ENCODE measurements at regions not wholly inside any gene's neighbourhood (a gene's known extent, or its start where the extent isn't known, plus 50 kb on each side); places are given as distances from the start of the nearest gene placed in this dataset.
A peak's percentile ranks its signal among the peaks of the same experiment; 100 is the strongest.

DNA sequence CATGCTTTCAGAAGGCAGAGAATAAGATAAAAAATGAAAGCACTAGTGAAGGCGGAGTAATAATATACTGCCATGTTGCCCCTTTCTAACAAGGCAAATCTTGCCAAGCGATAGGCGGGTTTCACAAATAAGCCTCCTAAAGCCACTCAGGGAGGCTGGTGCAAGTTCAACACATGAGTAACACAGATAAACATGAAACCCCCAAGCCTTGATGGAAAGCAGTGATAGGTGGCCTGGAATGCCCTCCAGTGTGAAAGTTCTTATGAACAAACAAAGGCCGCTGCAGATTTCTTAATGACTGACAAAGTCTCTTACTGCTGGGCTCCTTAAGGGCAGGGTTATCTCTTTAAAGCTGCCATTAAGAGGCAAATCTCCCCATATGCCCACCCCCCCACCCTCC, 154.7 kb downstream of the ZDHHC21 start:
- H3K27ac Mint-ChIP-seq = no peak overlapping the region
- H3K27ac ChIP-seq (ENCODE audit: low read depth) = no peak overlapping the region
- H3K9me2 ChIP-seq (ENCODE audit: insufficient read depth) = no peaks in the 10 kb centered on the region
- no peaks in the 10 kb centered on the region; the same call in 2 of the 3 replicates for H3K36me3 Mint-ChIP-seq (ENCODE audit: low read depth)
- peaks cover 35% of the 10 kb centered on the region for H3K4me1 Mint-ChIP-seq
- no peaks in the 10 kb centered on the region; the same call in 2 of the 3 replicates for H3K9me3 Mint-ChIP-seq
- no peaks in the 10 kb centered on the region for H3K79me2 ChIP-seq (replicated peaks; ENCODE audit: insufficient read depth)
- TF ChIP-seq CREB1 (CRISPR knock-in tag; IDR thresholded peaks at IDR 0.05; ENCODE audit: low read depth) (no peak), EZH2phosphoT487 (IDR thresholded peaks at IDR 0.05; ENCODE audit: unreplicated experiment) (no peak), ETS1 (IDR thresholded peaks at IDR 0.05) (no peak), JUNB (IDR thresholded peaks at IDR 0.05; ENCODE audit: unreplicated experiment) (no peak), ZNF331 (CRISPR knock-in tag; IDR thresholded peaks at IDR 0.05; ENCODE audit: low read depth) (no peak), ZNF114 (CRISPR knock-in tag; IDR thresholded peaks at IDR 0.05) (no peak), NANOG (IDR thresholded peaks at IDR 0.05; ENCODE audit: borderline replicate concordance) (no peak), STAT1 (IDR thresholded peaks at IDR 0.05; ENCODE audit: unreplicated experiment) (no peak), EZH2 (IDR thresholded peaks at IDR 0.05; ENCODE audit: low read depth, unreplicated experiment) (no peak), POLR2AphosphoS5 (IDR thresholded peaks at IDR 0.05; ENCODE audit: low read depth) (no peak)
- TF ChIP-seq, protein P1, sequence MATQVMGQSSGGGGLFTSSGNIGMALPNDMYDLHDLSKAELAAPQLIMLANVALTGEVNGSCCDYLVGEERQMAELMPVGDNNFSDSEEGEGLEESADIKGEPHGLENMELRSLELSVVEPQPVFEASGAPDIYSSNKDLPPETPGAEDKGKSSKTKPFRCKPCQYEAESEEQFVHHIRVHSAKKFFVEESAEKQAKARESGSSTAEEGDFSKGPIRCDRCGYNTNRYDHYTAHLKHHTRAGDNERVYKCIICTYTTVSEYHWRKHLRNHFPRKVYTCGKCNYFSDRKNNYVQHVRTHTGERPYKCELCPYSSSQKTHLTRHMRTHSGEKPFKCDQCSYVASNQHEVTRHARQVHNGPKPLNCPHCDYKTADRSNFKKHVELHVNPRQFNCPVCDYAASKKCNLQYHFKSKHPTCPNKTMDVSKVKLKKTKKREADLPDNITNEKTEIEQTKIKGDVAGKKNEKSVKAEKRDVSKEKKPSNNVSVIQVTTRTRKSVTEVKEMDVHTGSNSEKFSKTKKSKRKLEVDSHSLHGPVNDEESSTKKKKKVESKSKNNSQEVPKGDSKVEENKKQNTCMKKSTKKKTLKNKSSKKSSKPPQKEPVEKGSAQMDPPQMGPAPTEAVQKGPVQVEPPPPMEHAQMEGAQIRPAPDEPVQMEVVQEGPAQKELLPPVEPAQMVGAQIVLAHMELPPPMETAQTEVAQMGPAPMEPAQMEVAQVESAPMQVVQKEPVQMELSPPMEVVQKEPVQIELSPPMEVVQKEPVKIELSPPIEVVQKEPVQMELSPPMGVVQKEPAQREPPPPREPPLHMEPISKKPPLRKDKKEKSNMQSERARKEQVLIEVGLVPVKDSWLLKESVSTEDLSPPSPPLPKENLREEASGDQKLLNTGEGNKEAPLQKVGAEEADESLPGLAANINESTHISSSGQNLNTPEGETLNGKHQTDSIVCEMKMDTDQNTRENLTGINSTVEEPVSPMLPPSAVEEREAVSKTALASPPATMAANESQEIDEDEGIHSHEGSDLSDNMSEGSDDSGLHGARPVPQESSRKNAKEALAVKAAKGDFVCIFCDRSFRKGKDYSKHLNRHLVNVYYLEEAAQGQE (IDR thresholded peaks at IDR 0.05; ENCODE audit: unreplicated experiment) = no peak
- TF ChIP-seq, protein P2, sequence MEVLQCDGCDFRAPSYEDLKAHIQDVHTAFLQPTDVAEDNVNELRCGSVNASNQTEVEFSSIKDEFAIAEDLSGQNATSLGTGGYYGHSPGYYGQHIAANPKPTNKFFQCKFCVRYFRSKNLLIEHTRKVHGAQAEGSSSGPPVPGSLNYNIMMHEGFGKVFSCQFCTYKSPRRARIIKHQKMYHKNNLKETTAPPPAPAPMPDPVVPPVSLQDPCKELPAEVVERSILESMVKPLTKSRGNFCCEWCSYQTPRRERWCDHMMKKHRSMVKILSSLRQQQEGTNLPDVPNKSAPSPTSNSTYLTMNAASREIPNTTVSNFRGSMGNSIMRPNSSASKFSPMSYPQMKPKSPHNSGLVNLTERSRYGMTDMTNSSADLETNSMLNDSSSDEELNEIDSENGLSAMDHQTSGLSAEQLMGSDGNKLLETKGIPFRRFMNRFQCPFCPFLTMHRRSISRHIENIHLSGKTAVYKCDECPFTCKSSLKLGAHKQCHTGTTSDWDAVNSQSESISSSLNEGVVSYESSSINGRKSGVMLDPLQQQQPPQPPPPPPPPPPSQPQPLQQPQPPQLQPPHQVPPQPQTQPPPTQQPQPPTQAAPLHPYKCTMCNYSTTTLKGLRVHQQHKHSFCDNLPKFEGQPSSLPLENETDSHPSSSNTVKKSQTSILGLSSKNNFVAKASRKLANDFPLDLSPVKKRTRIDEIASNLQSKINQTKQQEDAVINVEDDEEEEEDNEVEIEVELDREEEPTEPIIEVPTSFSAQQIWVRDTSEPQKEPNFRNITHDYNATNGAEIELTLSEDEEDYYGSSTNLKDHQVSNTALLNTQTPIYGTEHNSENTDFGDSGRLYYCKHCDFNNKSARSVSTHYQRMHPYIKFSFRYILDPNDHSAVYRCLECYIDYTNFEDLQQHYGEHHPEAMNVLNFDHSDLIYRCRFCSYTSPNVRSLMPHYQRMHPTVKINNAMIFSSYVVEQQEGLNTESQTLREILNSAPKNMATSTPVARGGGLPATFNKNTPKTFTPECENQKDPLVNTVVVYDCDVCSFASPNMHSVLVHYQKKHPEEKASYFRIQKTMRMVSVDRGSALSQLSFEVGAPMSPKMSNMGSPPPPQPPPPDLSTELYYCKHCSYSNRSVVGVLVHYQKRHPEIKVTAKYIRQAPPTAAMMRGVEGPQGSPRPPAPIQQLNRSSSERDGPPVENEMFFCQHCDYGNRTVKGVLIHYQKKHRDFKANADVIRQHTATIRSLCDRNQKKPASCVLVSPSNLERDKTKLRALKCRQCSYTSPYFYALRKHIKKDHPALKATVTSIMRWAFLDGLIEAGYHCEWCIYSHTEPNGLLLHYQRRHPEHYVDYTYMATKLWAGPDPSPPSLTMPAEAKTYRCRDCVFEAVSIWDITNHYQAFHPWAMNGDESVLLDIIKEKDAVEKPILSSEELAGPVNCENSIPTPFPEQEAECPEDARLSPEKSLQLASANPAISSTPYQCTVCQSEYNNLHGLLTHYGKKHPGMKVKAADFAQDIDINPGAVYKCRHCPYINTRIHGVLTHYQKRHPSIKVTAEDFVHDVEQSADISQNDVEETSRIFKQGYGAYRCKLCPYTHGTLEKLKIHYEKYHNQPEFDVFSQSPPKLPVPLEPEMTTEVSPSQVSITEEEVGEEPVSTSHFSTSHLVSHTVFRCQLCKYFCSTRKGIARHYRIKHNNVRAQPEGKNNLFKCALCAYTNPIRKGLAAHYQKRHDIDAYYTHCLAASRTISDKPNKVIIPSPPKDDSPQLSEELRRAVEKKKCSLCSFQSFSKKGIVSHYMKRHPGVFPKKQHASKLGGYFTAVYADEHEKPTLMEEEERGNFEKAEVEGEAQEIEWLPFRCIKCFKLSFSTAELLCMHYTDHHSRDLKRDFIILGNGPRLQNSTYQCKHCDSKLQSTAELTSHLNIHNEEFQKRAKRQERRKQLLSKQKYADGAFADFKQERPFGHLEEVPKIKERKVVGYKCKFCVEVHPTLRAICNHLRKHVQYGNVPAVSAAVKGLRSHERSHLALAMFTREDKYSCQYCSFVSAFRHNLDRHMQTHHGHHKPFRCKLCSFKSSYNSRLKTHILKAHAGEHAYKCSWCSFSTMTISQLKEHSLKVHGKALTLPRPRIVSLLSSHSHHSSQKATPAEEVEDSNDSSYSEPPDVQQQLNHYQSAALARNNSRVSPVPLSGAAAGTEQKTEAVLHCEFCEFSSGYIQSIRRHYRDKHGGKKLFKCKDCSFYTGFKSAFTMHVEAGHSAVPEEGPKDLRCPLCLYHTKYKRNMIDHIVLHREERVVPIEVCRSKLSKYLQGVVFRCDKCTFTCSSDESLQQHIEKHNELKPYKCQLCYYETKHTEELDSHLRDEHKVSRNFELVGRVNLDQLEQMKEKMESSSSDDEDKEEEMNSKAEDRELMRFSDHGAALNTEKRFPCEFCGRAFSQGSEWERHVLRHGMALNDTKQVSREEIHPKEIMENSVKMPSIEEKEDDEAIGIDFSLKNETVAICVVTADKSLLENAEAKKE (CRISPR knock-in tag; IDR thresholded peaks at IDR 0.05) = no peak
- TF ChIP-seq, protein P3, sequence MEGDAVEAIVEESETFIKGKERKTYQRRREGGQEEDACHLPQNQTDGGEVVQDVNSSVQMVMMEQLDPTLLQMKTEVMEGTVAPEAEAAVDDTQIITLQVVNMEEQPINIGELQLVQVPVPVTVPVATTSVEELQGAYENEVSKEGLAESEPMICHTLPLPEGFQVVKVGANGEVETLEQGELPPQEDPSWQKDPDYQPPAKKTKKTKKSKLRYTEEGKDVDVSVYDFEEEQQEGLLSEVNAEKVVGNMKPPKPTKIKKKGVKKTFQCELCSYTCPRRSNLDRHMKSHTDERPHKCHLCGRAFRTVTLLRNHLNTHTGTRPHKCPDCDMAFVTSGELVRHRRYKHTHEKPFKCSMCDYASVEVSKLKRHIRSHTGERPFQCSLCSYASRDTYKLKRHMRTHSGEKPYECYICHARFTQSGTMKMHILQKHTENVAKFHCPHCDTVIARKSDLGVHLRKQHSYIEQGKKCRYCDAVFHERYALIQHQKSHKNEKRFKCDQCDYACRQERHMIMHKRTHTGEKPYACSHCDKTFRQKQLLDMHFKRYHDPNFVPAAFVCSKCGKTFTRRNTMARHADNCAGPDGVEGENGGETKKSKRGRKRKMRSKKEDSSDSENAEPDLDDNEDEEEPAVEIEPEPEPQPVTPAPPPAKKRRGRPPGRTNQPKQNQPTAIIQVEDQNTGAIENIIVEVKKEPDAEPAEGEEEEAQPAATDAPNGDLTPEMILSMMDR (conservative IDR thresholded peaks at IDR 0.05; ENCODE audit: low read depth in 2 of 2) = no peak
- no peak overlapping the region for H3K4me2 ChIP-seq
- H4K20me1 ChIP-seq (replicated peaks; ENCODE audit: insufficient read depth) = no peaks in the 10 kb centered on the region
- no peak overlapping the region for H3K4me3 Mint-ChIP-seq
- DNase-seq (ENCODE audit: low spot score) = no peak
- H3K36me3 ChIP-seq (ENCODE audit: insufficient read depth) = no peaks in the 10 kb centered on the region
- H2AFZ ChIP-seq = peak overlapping the region; percentile 66; the same call in 1 of the 2 replicates
- peaks cover 17% of the 10 kb centered on the region for H3K4me1 ChIP-seq (ENCODE audit: insufficient read depth)
- H3K4me3 ChIP-seq = no peak overlapping the region
- no peaks in the 10 kb centered on the region for H3K27me3 ChIP-seq (ENCODE audit: insufficient read depth)
- no peaks in the 10 kb centered on the region for H3F3A ChIP-seq (replicated peaks; ENCODE audit: low read depth)
- no peak for ATAC-seq
- H3K27me3 Mint-ChIP-seq (ENCODE audit: insufficient read depth, low read depth, poor library complexity) = peaks cover 8% of the 10 kb centered on the region
